Spleen (tissue), 7 donors: ENCODE measurements at regions not wholly inside any gene's neighbourhood (a gene's known extent, or its start where the extent isn't known, plus 50 kb on each side); places are given as distances from the start of the nearest gene placed in this dataset.

Experiments
- CTCF ChIP-seq, 11 experiments: fragments of 200-600 bp in 7 of 11; fragments of 450-650 bp in 4 of 11; sonication (generic) in 4 of 11; IDR thresholded peaks in 8 of 11; conservative IDR thresholded peaks in 3 of 11; 1 replicate in 7 of 11; 2 replicates in 4 of 11; pipeline versions ENCODE4 v1.4.0 to v1.8.0; 2016 to 2021; ENCODE audit warnings: antibody characterized with exemption in 11 of 11, inconsistent platforms in 4 of 11, mild to moderate bottlenecking in 1 of 11
- POLR2A ChIP-seq, 3 donors: fragments of 450-650 bp; IDR thresholded peaks; one replicate each; pipeline ENCODE4 v1.5.1; 2017; ENCODE audit warnings: antibody characterized with exemption in 3 of 3, mild to moderate bottlenecking in 1 of 3
- POLR2AphosphoS5 ChIP-seq, 3 donors: sonication (generic); formaldehyde crosslinking; IDR thresholded peaks; one replicate each; pipeline ENCODE4 v1.5.1; 2017; ENCODE audit warnings: antibody characterized with exemption in 3 of 3
- donor health status: DM: no; HTN: no; CAD: no; lungs with moderate emphysema.
- donor health status: DM: no; HTN: no; CAD: no.
- donor health status: DM: no; HTN: no; CAD: no.

- TF ChIP-seq POLR2A (IDR thresholded peaks at IDR 0.05) (no peak), CTCF (IDR thresholded peaks at IDR 0.05 in 8 of 11, conservative IDR thresholded peaks at IDR 0.05 in 3 of 11) (no peak), POLR2AphosphoS5 (IDR thresholded peaks at IDR 0.05) (no peak)
These were observed 261.2 kb downstream of the HIVEP2 start for GRCh38 chr6:142683714-142684141.
